D721Med (cell line): ENCODE measurements at regions not wholly inside any gene's neighbourhood (a gene's known extent, or its start where the extent isn't known, plus 50 kb on each side); places are given as distances from the start of the nearest gene placed in this dataset.
"Not testable (repeated sequence)": the region's sequence is repeated elsewhere in the genome, so short reads cannot be mapped to it uniquely, and the experiment has no call there.

Experiments used
- DNase-seq: peaks from one replicate; pipeline ENCODE4 v3.0.0; 2011; ENCODE audit warnings: low spot score; ENCODE audit not compliant: insufficient read length
- FAIRE-seq: peaks from 2 replicates; lab custom pipeline; 2011; peaks lifted over from hg19 to GRCh38; lab: Jason Lieb, UNC
- CTCF ChIP-seq: IDR thresholded peaks from 2 replicates; pipeline ENCODE4 v1.5.1; 2012; ENCODE audit warnings: mild to moderate bottlenecking, control low read depth; ENCODE audit not compliant: insufficient read depth; ENCODE audit errors: missing control alignments

DNA sequence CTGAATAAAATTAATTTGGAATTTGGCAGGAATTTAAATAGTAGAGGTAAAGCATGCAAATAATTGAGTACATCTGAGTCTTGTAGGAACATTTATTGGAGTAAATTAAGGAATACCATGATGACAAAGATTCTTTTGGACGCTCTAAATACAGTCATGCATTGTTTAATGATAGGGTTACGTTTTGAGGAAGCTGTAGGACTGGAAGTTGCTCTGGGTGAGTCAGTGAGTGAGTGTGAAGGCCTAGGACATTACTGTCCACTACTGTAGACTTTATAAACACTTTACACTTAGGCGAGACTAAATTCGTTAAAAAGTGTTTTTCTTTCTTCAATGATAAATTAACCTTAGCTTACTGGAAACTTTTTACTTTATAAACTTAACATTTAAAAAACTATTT lies 113.0 kb downstream of the FAM170A start:
- DNase-seq = no peak
- TF ChIP-seq CTCF = no peak
- no peak for FAIRE-seq

DNA sequence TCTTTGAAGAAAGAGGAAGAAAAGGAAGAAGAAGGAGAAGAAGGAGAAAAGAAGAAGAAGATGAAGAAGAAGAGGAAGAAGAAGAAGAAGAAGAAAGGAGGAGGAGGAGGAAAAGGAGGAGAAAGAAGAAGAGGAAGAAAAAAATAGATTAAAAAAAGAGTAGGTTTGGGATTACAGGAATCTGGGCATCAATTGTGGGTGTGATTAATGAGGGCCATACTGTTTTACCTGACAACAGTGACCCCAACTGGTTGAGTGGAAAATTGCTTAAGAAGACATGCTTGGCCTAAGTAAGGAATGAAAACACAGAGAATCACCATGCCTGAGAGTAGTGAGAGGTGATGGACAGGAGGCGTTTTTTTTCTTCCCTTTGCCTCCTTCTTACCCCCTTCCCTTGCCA lies 114.6 kb downstream of the FAM170A start:
- peak; percentile 70 for TF ChIP-seq CTCF
- DNase-seq (no peak), FAIRE-seq (peak; percentile 94)

GRCh38 chr5:119745976-119746375 lies 116.6 kb downstream of the FAM170A start:
- FAIRE-seq (no peak), DNase-seq (no peak)
- TF ChIP-seq CTCF = no peak

GRCh38 chr5:119746984-119747383 lies 117.6 kb downstream of the FAM170A start:
- TF ChIP-seq CTCF = no peak
- FAIRE-seq (no peak), DNase-seq (no peak)

- DNase-seq = no peak
- no peak for FAIRE-seq
- no peak for TF ChIP-seq CTCF
Measured at GRCh38 chr5:119750887-119751733, 121.8 kb downstream of the FAM170A start.

DNA sequence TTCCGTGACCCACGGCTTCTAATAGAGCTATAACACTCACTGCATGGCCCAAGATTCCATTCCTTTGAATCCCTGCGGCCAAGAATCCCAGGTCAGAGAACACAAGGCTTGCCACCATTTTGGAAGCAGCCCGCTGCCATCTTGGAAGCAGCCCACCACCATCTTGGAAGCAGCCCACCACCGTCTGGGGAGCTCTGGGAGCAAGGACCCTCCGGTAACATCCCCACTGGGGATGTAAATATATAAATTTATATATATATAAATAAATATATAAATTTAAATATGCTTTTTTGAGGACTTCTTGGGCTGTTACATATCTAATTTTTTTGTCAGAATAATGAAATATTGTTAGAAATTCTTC lies 122.4 kb downstream of the FAM170A start:
- no peak for TF ChIP-seq CTCF
- DNase-seq = no peak
- FAIRE-seq = no peak

DNA sequence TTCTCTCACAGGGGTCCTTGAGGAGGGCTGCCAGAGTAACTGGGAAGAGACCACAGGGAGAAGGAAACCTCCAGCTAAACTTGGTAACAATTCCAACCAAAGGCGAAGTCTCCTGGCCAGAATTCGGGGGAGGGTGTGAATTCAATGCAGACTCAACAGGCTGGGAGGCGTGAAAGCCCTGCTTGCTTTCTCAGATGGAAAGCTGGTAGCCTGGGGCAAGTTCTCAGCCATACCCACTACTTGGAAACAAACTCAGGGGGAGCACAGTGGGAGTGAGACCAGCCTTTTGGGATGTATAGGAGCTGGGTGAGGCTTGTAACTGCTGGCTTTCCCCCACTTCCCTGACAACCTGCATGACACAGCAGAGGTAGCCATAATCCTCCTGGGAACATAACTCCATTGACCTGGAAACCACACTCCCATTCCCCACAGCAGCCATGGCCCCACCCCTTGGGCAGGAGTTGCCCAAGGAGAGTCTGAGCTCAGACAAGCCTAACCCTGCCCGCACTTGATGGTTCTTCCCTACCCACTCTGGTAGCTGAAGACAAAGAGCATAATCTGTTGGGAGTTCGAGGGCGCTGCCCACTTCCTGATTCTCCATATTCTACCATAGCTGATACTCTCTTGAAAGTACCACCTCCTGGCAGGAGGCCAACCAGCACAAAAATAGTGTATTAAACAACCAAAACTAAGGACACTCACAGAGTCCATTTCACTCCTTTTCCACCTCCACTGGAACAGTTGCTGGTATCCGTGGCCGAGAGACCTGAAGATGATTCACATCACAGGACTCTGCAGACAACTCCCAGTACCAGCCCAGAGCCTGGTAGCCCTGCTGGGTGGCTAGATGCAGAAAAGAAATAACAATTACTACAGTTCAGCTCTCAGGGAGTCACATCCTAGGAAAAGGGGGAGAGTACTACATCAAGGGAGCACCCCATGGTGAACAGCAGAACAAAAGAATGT lies 123.8 kb downstream of the FAM170A start:
- DNase-seq = no peak
- FAIRE-seq = no peak

GRCh38 chr5:119754825-119755224 lies 125.5 kb downstream of the FAM170A start:
- FAIRE-seq, DNase-seq: not testable (repeated sequence)

More for the DNA sequence above, 123.8 kb downstream of the FAM170A start:
- no peak for TF ChIP-seq CTCF
